MCF 10A (cell line): ENCODE measurements at regions not wholly inside any gene's neighbourhood (a gene's known extent, or its start where the extent isn't known, plus 50 kb on each side); places are given as distances from the start of the nearest gene placed in this dataset.

Source experiments
- BruUV-seq: library from RNA; stranded (reverse); fragments of 400-500 nt; replicated peaks from 2 replicates; lab custom pipeline; 2021; lab: Mats Ljungman, UMichigan
- CTCF ChIA-PET: fragments of 300-600 bp; sonication (Branson Sonifier 250); formaldehyde crosslinking; extraction: SDS; loops from one replicate; lab custom pipeline; 2021; ENCODE audit warnings: antibody characterized with exemption, inconsistent platforms; lab: Yijun Ruan, JAX
- POLR2A ChIA-PET: fragments of 300-600, 350-650 bp; sonication (Branson Sonifier 250); formaldehyde crosslinking; extraction: SDS; loops from one replicate; lab custom pipeline; 2020; ENCODE audit warnings: antibody characterized with exemption, inconsistent platforms; lab: Yijun Ruan, JAX
- DNase-seq: peaks from one replicate; pipeline ENCODE4 v3.0.0-alpha.2; 2018; ENCODE audit not compliant: unreplicated experiment
- H3K27ac Mint-ChIP-seq: one replicate; pipeline ENCODE4 v1.8.0; 2022; ENCODE audit warnings: mild to moderate bottlenecking, low read depth, mixed read lengths; ENCODE audit not compliant: unreplicated experiment
- H3K27me3 Mint-ChIP-seq: one replicate; pipeline ENCODE4 v1.8.0; 2022; ENCODE audit warnings: mixed read lengths; ENCODE audit not compliant: insufficient read depth, unreplicated experiment
- H3K36me3 Mint-ChIP-seq: one replicate; pipeline ENCODE4 v1.8.0; 2022; ENCODE audit warnings: mild to moderate bottlenecking, moderate library complexity, mixed read lengths; ENCODE audit not compliant: insufficient read depth, unreplicated experiment
- H3K4me1 Mint-ChIP-seq: one replicate; pipeline ENCODE4 v1.8.0; 2022; ENCODE audit warnings: mixed read lengths; ENCODE audit not compliant: insufficient read depth, unreplicated experiment
- H3K4me3 Mint-ChIP-seq: one replicate; pipeline ENCODE4 v1.8.0; 2022; ENCODE audit warnings: mild to moderate bottlenecking, moderate library complexity, mixed read lengths; ENCODE audit not compliant: unreplicated experiment
- H3K9me3 Mint-ChIP-seq: one replicate; pipeline ENCODE4 v1.8.0; 2022; ENCODE audit warnings: mixed read lengths; ENCODE audit not compliant: unreplicated experiment
- intact Hi-C: fragments of 100-400 bp; cut with micrococcal nuclease; formaldehyde crosslinking; loops from 2 replicates; pipeline ENCODE4 v1.14.1; 2022
- TF ChIP-seq, protein P1 (sequence below): fragments of 200-600 bp; IDR thresholded peaks from one replicate; pipeline ENCODE4 v1.8.0; 2022; ENCODE audit warnings: antibody characterized with exemption, mild to moderate bottlenecking; ENCODE audit not compliant: unreplicated experiment

DNA sequence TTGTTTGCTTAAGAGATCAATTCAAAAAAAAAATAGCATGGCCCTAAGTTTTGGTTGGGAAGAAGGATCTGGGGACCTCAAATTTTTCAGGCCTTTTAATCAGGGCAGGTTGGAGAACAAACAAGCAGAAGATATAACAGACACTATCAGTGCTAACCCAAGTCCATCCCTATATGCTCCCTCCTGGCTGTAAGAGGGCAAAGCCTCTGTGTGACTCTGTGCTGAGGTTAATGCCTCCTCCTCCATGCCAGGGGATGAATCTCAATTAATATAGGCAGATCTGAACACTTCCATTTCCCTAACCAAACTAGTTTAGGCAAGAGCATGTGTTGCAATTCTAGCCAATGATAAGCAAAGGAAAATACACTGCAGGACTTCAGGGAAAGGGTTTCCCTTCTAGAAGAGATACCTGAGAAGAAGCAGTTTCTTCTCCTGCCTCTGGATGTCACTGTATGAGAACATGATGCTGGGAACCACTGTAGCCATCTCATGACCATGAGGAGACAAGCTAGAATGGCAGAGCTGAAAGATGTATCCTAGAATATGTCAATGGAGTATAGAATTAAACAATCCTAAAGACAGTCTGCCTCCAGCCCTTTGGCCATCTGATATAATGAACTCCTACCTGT is 76.0 kb downstream of the CHD9NB start:
- POLR2A ChIA-PET: interaction anchor here (0.6 to 1.7 kb wide), 3 partner anchors 41 to 78 kb away, joined by 3 to 5 read pairs (median 3); partner anchors contain the start of gene CHD9
- BruUV-seq: no TSS peak

DNA sequence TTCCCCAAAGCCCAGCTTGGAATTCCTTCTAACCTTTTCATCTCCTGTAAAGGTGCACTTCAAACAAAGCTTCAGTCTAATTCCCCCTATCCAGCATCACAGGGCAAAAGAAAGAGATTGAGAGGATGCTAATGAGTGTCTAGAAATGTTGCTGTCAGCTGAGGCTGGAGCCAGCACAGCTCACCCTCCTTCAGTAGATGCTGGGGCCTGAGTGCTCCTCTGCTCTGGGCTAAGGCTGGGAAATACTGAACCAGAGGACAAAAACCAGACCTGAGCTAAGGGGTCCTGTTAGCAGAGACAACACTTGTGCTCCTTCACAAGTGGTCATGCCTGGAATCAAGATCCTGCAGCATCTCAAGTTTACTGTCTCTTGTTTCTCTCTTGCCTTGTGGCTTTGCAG is 85.0 kb downstream of the CHD9NB start:
- ChIA-PET POLR2A (interaction anchor here (1.1 kb wide), 1 partner anchor 48 kb away, joined by 3 read pairs; no protein-coding TSS in a partner anchor), CTCF (interaction anchor here (0.6 to 3.2 kb wide), 5 partner anchors 10 to 1207 kb away, joined by 3 to 14 read pairs (median 6); no protein-coding TSS in a partner anchor)
- TF ChIP-seq, protein P1, sequence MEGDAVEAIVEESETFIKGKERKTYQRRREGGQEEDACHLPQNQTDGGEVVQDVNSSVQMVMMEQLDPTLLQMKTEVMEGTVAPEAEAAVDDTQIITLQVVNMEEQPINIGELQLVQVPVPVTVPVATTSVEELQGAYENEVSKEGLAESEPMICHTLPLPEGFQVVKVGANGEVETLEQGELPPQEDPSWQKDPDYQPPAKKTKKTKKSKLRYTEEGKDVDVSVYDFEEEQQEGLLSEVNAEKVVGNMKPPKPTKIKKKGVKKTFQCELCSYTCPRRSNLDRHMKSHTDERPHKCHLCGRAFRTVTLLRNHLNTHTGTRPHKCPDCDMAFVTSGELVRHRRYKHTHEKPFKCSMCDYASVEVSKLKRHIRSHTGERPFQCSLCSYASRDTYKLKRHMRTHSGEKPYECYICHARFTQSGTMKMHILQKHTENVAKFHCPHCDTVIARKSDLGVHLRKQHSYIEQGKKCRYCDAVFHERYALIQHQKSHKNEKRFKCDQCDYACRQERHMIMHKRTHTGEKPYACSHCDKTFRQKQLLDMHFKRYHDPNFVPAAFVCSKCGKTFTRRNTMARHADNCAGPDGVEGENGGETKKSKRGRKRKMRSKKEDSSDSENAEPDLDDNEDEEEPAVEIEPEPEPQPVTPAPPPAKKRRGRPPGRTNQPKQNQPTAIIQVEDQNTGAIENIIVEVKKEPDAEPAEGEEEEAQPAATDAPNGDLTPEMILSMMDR: no peak
- intact Hi-C loops: no loop called here
- H3K9me3 Mint-ChIP-seq: peaks cover 7% of the 10 kb centered on the region
- no peak overlapping the region for H3K4me3 Mint-ChIP-seq
- H3K4me1 Mint-ChIP-seq: peaks cover 7% of the 10 kb centered on the region
- H3K27ac Mint-ChIP-seq: no peak overlapping the region
- DNase-seq: no peak
- no TSS peak for BruUV-seq
- H3K27me3 Mint-ChIP-seq: peaks cover 10% of the 10 kb centered on the region
- no peaks in the 10 kb centered on the region for H3K36me3 Mint-ChIP-seq

More for the DNA sequence above, 76.0 kb downstream of the CHD9NB start:
- CTCF ChIA-PET: interaction anchor here (0.6 to 2.4 kb wide), 17 partner anchors 9 to 245 kb away, joined by 3 to 14 read pairs (median 4); no protein-coding TSS in a partner anchor
- peak; percentile 60 for DNase-seq
- H3K36me3 Mint-ChIP-seq: no peaks in the 10 kb centered on the region
- TF ChIP-seq, protein P1: peak; percentile 19
- H3K27ac Mint-ChIP-seq: no peak overlapping the region
- H3K4me3 Mint-ChIP-seq: no peak overlapping the region
- intact Hi-C loops: loop anchor here (1.0 to 2.0 kb wide), 4 partner anchors 46 to 534 kb away; partner anchors contain the start of gene CHD9NB
- peaks cover 16% of the 10 kb centered on the region for H3K9me3 Mint-ChIP-seq
- peaks cover 14% of the 10 kb centered on the region for H3K27me3 Mint-ChIP-seq
- no peaks in the 10 kb centered on the region for H3K4me1 Mint-ChIP-seq

DNA sequence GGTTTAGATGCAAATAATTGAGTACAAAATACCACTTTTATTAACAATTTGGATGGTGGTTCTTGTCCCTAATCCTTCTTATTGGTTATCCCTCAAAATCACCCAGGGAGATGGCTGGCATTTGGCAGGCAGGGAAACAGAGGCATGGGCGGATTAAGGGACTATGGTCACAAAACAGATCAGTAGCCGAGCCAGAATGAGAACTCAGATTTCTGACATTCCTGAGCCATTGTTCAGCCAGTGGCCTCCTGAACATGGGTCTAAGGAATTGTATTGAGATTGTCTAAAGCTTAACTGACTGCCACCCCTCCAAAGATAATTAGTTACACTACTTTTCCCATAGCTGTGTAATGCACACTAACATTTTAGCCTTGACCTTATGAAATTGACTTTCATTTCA is 88.4 kb downstream of the CHD9NB start:
- ChIA-PET CTCF (interaction anchor here (0.5 to 1.0 kb wide), 2 partner anchors 74 to 772 kb away, joined by 3 to 4 read pairs; no protein-coding TSS in a partner anchor), POLR2A (no interaction called here)
- H3K4me1 Mint-ChIP-seq: peaks cover 7% of the 10 kb centered on the region
- TF ChIP-seq, protein P1: no peak
- no peak overlapping the region for H3K4me3 Mint-ChIP-seq
- no TSS peak for BruUV-seq
- no peak overlapping the region for H3K27ac Mint-ChIP-seq
- H3K36me3 Mint-ChIP-seq: peaks cover 6% of the 10 kb centered on the region
- no peak for DNase-seq
- no peaks in the 10 kb centered on the region for H3K27me3 Mint-ChIP-seq
- H3K9me3 Mint-ChIP-seq: no peaks in the 10 kb centered on the region
- intact Hi-C loops: no loop called here

DNA sequence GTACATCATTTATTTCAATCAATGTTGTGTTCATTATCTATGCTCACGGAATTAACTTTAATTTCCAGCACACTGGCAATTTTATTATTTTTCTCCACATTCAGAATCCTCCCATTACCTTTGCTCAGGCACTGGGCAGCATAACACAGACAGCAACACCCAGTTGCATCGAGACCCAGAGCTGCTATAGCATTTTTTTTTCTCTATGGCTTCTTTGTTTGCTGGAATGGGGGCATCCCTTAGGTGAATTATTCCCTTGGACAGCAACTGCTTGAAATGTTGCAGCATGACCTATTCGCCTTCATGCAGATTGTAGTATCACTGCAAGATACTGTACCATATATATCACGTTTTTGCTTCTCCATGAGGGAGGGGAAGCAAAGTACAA is 88.8 kb downstream of the CHD9NB start:
- DNase-seq: no peak
- Mint-ChIP-seq H3K36me3 (peaks cover 6% of the 10 kb centered on the region), H3K27ac (no peak overlapping the region), H3K27me3 (no peaks in the 10 kb centered on the region), H3K4me1 (peaks cover 7% of the 10 kb centered on the region), H3K9me3 (no peaks in the 10 kb centered on the region), H3K4me3 (no peak overlapping the region)
- ChIA-PET POLR2A (no interaction called here), CTCF (interaction anchor here (0.5 to 1.0 kb wide), 4 partner anchors 74 to 772 kb away, joined by 3 to 4 read pairs (median 3); no protein-coding TSS in a partner anchor)
- TF ChIP-seq, protein P1: no peak
- intact Hi-C loops: no loop called here
- no TSS peak for BruUV-seq
